H1 (cell line): ENCODE measurements at regions not wholly inside any gene's neighbourhood (a gene's known extent, or its start where the extent isn't known, plus 50 kb on each side); places are given as distances from the start of the nearest gene placed in this dataset.

Experiments used
- CHD7 ChIP-seq: fragments of 300-600 bp; sonication (generic); IDR thresholded peaks from 2 replicates; pipeline ENCODE4 v1.7.1; 2012; ENCODE audit warnings: low read length, moderate library complexity, mild to moderate bottlenecking, inconsistent platforms; ENCODE audit not compliant: insufficient replicate concordance
- E2F6 ChIP-seq: IDR thresholded peaks from 2 replicates; pipeline ENCODE4 v1.6.1; 2012; ENCODE audit warnings: inconsistent platforms
- EP300 ChIP-seq, 2 experiments: IDR thresholded peaks; 1 replicate in 1 of 2; 2 replicates in 1 of 2; pipeline ENCODE4 v1.6.1; 2011 to 2012; ENCODE audit warnings: low read depth in 2 of 2, low read length in 2 of 2, mild to moderate bottlenecking in 2 of 2, borderline replicate concordance in 1 of 2, inconsistent platforms in 1 of 2, moderate library complexity in 1 of 2
- POLR2AphosphoS5 ChIP-seq: IDR thresholded peaks from 2 replicates; pipeline ENCODE4 v1.6.1; 2011; ENCODE audit warnings: low read depth, low read length
- RBBP5 ChIP-seq: IDR thresholded peaks from 2 replicates; pipeline ENCODE4 v1.7.1; 2012; ENCODE audit warnings: low read depth, mild to moderate bottlenecking, inconsistent platforms, low read length, moderate library complexity, borderline replicate concordance
- TBP ChIP-seq: IDR thresholded peaks from 2 replicates; pipeline ENCODE4 v1.6.1; 2011; ENCODE audit warnings: low read depth, low read length, improper control_type of control experiment
- USF2 ChIP-seq: IDR thresholded peaks from 2 replicates; pipeline ENCODE4 v1.6.1; 2011; ENCODE audit warnings: low read length, improper control_type of control experiment

GRCh38 chr12:124430491-124430890 is 135.6 kb downstream of the RFLNA start (continued):
- TF ChIP-seq CHD7 (no peak), RBBP5 (no peak), USF2 (no peak), E2F6 (no peak), TBP (no peak), POLR2AphosphoS5 (no peak), EP300 (IDR thresholded peaks at IDR 0.05; ENCODE audit: borderline replicate concordance in 1 of 2, low read depth in 2 of 2, low read length in 2 of 2) (no peak)
- TF ChIP-seq, all 59 proteins: peak for 0
